Nephron (organoid): ENCODE measurements at regions not wholly inside any gene's neighbourhood (a gene's known extent, or its start where the extent isn't known, plus 50 kb on each side); places are given as distances from the start of the nearest gene placed in this dataset.

Experiments used
- H3K27ac Mint-ChIP-seq, 3 experiments: 2 replicates each; pipeline ENCODE4 v1.8.0; 2020; ENCODE audit warnings: mixed read lengths in 3 of 3, mild to moderate bottlenecking in 2 of 3, moderate library complexity in 1 of 3
- H3K27me3 Mint-ChIP-seq: 2 replicates; pipeline ENCODE4 v1.8.0; 2021; ENCODE audit warnings: low read depth, mild to moderate bottlenecking, moderate library complexity, mixed read lengths
- H3K36me3 Mint-ChIP-seq: 2 replicates; pipeline ENCODE4 v1.8.0; 2020; ENCODE audit warnings: low read depth, mixed read lengths
- H3K4me1 Mint-ChIP-seq: 2 replicates; pipeline ENCODE4 v1.8.0; 2020; ENCODE audit warnings: mixed read lengths
- H3K4me3 Mint-ChIP-seq, 3 experiments: 2 replicates each; pipeline ENCODE4 v1.8.0; 2020; ENCODE audit warnings: mild to moderate bottlenecking in 3 of 3, mixed read lengths in 3 of 3, moderate library complexity in 2 of 3
- H3K9me3 Mint-ChIP-seq: 2 replicates; pipeline ENCODE4 v1.8.0; 2020; ENCODE audit warnings: mixed read lengths
- TF ChIP-seq, protein P1 (sequence below), 3 experiments: fragments of 200-600 bp; sonication (generic); IDR thresholded peaks; one replicate each; pipeline ENCODE4 v1.5.0; 2021; ENCODE audit warnings: antibody characterized with exemption in 3 of 3; ENCODE audit not compliant: unreplicated experiment in 3 of 3

GRCh38 chr14:87772854-87773253, 220.1 kb downstream of the GALC start:
- TF ChIP-seq, protein P1, sequence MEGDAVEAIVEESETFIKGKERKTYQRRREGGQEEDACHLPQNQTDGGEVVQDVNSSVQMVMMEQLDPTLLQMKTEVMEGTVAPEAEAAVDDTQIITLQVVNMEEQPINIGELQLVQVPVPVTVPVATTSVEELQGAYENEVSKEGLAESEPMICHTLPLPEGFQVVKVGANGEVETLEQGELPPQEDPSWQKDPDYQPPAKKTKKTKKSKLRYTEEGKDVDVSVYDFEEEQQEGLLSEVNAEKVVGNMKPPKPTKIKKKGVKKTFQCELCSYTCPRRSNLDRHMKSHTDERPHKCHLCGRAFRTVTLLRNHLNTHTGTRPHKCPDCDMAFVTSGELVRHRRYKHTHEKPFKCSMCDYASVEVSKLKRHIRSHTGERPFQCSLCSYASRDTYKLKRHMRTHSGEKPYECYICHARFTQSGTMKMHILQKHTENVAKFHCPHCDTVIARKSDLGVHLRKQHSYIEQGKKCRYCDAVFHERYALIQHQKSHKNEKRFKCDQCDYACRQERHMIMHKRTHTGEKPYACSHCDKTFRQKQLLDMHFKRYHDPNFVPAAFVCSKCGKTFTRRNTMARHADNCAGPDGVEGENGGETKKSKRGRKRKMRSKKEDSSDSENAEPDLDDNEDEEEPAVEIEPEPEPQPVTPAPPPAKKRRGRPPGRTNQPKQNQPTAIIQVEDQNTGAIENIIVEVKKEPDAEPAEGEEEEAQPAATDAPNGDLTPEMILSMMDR (IDR thresholded peaks at IDR 0.05; ENCODE audit: unreplicated experiment in 3 of 3): no peak
- Mint-ChIP-seq H3K4me3 (no peak overlapping the region), H3K4me1 (no peaks in the 10 kb centered on the region), H3K27me3 (peaks cover 5% of the 10 kb centered on the region), H3K36me3 (no peaks in the 10 kb centered on the region), H3K9me3 (peaks cover 16% of the 10 kb centered on the region), H3K27ac (no peak overlapping the region)

DNA sequence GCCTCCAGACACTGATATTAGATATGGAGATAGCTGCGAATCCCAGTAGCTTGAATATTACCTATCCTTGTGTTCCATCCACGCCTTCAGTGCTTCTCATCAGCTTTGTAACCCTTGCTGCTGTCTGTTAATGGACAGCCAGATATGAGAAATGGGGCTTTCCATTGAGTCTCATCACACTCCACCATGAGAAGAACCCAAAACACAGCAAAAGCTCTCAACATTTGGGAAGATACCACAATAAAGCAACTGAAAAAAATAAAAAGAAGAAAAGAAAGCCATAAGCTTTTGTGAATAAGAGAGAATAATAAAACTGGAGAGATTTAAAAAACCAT, 225.4 kb downstream of the GALC start:
- H3K9me3 Mint-ChIP-seq: peaks cover 22% of the 10 kb centered on the region
- no peak overlapping the region for H3K4me3 Mint-ChIP-seq
- H3K36me3 Mint-ChIP-seq: no peaks in the 10 kb centered on the region
- TF ChIP-seq, protein P1 (IDR thresholded peaks at IDR 0.05; ENCODE audit: unreplicated experiment in 3 of 3): no peak
- H3K4me1 Mint-ChIP-seq: peaks cover 7% of the 10 kb centered on the region
- no peak overlapping the region for H3K27ac Mint-ChIP-seq
- no peaks in the 10 kb centered on the region for H3K27me3 Mint-ChIP-seq

- Mint-ChIP-seq H3K4me3 (no peak overlapping the region), H3K4me1 (no peaks in the 10 kb centered on the region), H3K36me3 (no peaks in the 10 kb centered on the region), H3K9me3 (peaks cover 13% of the 10 kb centered on the region), H3K27me3 (no peaks in the 10 kb centered on the region), H3K27ac (no peak overlapping the region)
- TF ChIP-seq, protein P1 (IDR thresholded peaks at IDR 0.05; ENCODE audit: unreplicated experiment in 3 of 3): no peak
Observed at GRCh38 chr14:87758876-87759275, 234.1 kb downstream of the GALC start.

DNA sequence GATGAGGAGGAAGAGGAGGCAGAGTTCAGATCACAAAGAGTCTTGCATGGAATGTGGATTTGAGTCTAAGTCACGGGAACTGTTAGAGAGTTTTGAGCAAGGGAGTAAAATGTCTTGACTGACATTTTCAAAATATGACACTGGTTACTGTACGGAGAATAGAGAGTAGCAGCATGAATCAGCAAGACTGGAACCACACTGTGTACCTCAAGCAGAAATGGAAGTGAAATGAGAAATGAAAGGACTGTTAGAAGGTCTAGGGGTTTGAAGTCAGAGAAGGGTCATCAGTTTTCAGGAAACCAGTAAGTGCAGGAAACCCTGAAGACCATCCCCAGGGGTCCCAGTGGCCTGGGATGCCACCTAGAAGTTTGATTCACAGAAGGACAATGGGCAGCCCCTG, 236.3 kb downstream of the GALC start:
- TF ChIP-seq, protein P1 (IDR thresholded peaks at IDR 0.05; ENCODE audit: unreplicated experiment in 3 of 3): no peak
- no peaks in the 10 kb centered on the region for H3K27me3 Mint-ChIP-seq
- H3K36me3 Mint-ChIP-seq: no peaks in the 10 kb centered on the region
- H3K27ac Mint-ChIP-seq: no peak overlapping the region
- H3K4me3 Mint-ChIP-seq: no peak overlapping the region
- no peaks in the 10 kb centered on the region for H3K4me1 Mint-ChIP-seq
- no peaks in the 10 kb centered on the region for H3K9me3 Mint-ChIP-seq

GRCh38 chr14:87754520-87755223, 238.3 kb downstream of the GALC start:
- Mint-ChIP-seq H3K36me3 (no peaks in the 10 kb centered on the region), H3K27ac (no peak overlapping the region), H3K4me1 (no peaks in the 10 kb centered on the region), H3K27me3 (peaks cover 4% of the 10 kb centered on the region), H3K9me3 (no peaks in the 10 kb centered on the region), H3K4me3 (no peak overlapping the region)
- TF ChIP-seq, protein P1 (IDR thresholded peaks at IDR 0.05; ENCODE audit: unreplicated experiment in 3 of 3): no peak

DNA sequence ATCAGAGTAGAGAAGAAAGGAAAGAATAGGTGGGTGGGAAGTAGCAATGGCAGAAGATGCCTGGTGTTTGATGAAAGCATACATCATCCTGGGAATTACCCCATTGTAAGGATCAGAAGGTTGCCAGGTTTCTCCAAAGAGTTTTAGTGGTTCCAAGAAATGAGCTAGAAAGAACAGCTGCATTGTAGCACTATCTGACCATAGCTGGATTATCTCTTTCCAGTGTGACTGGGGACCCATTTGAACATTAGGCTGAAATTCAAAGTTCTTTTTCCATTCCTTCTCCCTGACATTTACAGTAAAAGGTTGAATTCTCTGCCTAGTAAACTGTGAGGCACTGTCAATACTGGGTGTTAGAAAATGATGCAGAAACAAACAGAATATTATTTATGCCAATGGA, 244.4 kb downstream of the GALC start:
- Mint-ChIP-seq H3K27ac (no peak overlapping the region), H3K4me1 (no peaks in the 10 kb centered on the region), H3K4me3 (no peak overlapping the region), H3K36me3 (no peaks in the 10 kb centered on the region), H3K27me3 (peaks cover 4% of the 10 kb centered on the region), H3K9me3 (no peaks in the 10 kb centered on the region)
- TF ChIP-seq, protein P1 (IDR thresholded peaks at IDR 0.05; ENCODE audit: unreplicated experiment in 3 of 3): no peak
